ENCODE measurements at regions not wholly inside any gene's neighbourhood (a gene's known extent, or its start where the extent isn't known, plus 50 kb on each side); places are given as distances from the start of the nearest gene placed in this dataset.

GRCh38 chr18:29512761-29513160 is 1335.8 kb upstream of the CDH2 start:
- TF ChIP-seq, protein P1, sequence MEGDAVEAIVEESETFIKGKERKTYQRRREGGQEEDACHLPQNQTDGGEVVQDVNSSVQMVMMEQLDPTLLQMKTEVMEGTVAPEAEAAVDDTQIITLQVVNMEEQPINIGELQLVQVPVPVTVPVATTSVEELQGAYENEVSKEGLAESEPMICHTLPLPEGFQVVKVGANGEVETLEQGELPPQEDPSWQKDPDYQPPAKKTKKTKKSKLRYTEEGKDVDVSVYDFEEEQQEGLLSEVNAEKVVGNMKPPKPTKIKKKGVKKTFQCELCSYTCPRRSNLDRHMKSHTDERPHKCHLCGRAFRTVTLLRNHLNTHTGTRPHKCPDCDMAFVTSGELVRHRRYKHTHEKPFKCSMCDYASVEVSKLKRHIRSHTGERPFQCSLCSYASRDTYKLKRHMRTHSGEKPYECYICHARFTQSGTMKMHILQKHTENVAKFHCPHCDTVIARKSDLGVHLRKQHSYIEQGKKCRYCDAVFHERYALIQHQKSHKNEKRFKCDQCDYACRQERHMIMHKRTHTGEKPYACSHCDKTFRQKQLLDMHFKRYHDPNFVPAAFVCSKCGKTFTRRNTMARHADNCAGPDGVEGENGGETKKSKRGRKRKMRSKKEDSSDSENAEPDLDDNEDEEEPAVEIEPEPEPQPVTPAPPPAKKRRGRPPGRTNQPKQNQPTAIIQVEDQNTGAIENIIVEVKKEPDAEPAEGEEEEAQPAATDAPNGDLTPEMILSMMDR (IDR thresholded peaks at IDR 0.05): no peak
- no peak for TF ChIP-seq POLR2A (IDR thresholded peaks at IDR 0.05)
